ENCODE measurements at regions not wholly inside any gene's neighbourhood (a gene's known extent, or its start where the extent isn't known, plus 50 kb on each side); places are given as distances from the start of the nearest gene placed in this dataset.

DNA sequence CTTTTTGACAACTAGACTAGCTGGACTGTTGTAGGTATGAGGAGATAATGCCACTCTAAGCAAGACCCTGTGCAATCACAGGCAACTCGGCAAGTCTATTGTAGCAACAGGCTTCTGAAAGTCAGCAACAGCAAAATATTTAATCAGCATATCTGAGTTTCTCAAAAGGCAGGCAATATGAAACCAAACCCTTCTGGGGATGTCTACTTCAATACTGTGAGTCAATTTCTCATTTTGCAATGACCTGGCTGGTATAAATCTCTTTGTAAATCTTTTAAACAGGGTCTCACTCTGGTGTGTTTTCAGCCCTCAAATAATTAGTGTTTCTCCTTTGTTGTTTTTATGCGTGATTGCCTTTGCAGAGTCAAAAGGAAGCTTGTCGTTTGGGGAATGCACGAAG, 1044.5 kb downstream of the NTRK3 start:
- TF ChIP-seq EZH2phosphoT487 (IDR thresholded peaks at IDR 0.05; ENCODE audit: unreplicated experiment), result no peak
- TF ChIP-seq, protein P1, sequence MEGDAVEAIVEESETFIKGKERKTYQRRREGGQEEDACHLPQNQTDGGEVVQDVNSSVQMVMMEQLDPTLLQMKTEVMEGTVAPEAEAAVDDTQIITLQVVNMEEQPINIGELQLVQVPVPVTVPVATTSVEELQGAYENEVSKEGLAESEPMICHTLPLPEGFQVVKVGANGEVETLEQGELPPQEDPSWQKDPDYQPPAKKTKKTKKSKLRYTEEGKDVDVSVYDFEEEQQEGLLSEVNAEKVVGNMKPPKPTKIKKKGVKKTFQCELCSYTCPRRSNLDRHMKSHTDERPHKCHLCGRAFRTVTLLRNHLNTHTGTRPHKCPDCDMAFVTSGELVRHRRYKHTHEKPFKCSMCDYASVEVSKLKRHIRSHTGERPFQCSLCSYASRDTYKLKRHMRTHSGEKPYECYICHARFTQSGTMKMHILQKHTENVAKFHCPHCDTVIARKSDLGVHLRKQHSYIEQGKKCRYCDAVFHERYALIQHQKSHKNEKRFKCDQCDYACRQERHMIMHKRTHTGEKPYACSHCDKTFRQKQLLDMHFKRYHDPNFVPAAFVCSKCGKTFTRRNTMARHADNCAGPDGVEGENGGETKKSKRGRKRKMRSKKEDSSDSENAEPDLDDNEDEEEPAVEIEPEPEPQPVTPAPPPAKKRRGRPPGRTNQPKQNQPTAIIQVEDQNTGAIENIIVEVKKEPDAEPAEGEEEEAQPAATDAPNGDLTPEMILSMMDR (conservative IDR thresholded peaks at IDR 0.05; ENCODE audit: low read depth in 2 of 2), result no peak
- TF ChIP-seq, protein P2, sequence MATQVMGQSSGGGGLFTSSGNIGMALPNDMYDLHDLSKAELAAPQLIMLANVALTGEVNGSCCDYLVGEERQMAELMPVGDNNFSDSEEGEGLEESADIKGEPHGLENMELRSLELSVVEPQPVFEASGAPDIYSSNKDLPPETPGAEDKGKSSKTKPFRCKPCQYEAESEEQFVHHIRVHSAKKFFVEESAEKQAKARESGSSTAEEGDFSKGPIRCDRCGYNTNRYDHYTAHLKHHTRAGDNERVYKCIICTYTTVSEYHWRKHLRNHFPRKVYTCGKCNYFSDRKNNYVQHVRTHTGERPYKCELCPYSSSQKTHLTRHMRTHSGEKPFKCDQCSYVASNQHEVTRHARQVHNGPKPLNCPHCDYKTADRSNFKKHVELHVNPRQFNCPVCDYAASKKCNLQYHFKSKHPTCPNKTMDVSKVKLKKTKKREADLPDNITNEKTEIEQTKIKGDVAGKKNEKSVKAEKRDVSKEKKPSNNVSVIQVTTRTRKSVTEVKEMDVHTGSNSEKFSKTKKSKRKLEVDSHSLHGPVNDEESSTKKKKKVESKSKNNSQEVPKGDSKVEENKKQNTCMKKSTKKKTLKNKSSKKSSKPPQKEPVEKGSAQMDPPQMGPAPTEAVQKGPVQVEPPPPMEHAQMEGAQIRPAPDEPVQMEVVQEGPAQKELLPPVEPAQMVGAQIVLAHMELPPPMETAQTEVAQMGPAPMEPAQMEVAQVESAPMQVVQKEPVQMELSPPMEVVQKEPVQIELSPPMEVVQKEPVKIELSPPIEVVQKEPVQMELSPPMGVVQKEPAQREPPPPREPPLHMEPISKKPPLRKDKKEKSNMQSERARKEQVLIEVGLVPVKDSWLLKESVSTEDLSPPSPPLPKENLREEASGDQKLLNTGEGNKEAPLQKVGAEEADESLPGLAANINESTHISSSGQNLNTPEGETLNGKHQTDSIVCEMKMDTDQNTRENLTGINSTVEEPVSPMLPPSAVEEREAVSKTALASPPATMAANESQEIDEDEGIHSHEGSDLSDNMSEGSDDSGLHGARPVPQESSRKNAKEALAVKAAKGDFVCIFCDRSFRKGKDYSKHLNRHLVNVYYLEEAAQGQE (IDR thresholded peaks at IDR 0.05; ENCODE audit: unreplicated experiment), result no peak
